Stimulated activated CD8-positive, alpha-beta memory T cell treated with anti-CD3 and anti-CD28 coated beads, Interleukin-15, amount 100 ng/mL, for 48 hours (primary cell): ENCODE measurements at regions not wholly inside any gene's neighbourhood (a gene's known extent, or its start where the extent isn't known, plus 50 kb on each side); places are given as distances from the start of the nearest gene placed in this dataset.
"Not testable (repeated sequence)": the region's sequence is repeated elsewhere in the genome, so short reads cannot be mapped to it uniquely, and the experiment has no call there.

Source experiments
- DNase-seq, 2 donors: peaks; one replicate each; pipeline ENCODE4 v3.0.0-alpha.2; 2020; ENCODE audit warnings: low read depth in 2 of 2

DNA sequence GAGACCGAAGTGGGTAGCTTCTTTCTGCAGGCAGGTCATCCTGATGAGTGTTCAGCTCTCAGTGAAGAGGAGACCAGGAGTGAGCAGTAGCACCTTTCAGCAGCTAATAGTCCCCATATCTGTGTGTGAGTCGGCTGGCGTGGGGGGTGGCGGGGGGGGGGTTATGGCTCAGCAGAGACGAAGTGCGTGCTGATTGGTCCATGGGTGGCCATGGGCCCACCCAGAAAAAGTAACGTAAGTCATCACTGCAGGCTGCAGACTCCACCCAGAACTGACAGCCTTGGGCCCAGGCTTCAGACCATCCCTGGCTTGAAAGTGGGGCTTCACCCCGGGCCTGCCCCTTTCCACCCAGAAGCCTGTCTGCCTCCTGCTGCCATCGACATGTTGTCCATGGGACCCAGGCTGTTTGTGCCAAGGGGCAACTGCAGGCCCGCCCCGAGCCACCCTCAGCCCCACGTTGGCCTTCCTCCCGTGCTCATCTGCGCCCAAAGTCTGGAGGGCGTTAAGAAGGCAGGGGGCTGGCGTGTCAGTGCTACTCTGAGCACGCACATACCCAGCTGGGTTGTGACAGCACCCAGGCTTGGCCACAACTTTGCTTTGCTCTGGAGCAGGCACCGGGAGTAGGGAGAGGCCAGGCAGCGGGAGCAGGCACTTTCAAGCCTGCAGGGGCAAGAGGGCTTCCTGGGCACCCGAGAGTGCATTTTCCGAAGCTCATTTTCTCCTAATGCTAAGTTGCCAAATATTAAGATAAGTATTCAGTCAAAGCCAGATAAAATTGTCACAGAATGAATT lies 511.7 kb upstream of the CDIN1 start:
- DNase-seq = no peak

DNA sequence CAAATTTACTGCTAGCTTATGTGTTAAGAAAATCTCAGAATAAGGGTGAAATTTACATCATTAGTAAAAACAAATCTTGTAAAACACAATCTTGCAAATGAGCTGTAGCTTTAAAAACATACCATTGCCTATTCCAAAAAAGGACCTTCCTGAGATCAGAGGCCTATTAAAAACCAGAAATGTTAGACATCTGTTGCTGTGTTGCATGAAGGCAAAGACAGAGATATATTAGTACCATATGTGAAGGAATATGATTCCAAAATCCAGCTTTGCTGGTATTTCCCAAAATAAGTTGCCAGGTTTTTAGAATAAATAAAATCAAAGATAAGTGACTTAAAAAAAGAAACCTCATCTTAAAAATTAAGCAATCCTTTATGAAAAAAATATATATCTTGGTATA lies 504.1 kb upstream of the CDIN1 start:
- DNase-seq = no peak

GRCh38 chr15:36079021-36079420 lies 500.4 kb upstream of the CDIN1 start:
- no peak for DNase-seq

GRCh38 chr15:36080759-36081158 lies 498.7 kb upstream of the CDIN1 start:
- no peak for DNase-seq

- DNase-seq = no peak
Measured at GRCh38 chr15:36090286-36090946, 489.0 kb upstream of the CDIN1 start.

DNA sequence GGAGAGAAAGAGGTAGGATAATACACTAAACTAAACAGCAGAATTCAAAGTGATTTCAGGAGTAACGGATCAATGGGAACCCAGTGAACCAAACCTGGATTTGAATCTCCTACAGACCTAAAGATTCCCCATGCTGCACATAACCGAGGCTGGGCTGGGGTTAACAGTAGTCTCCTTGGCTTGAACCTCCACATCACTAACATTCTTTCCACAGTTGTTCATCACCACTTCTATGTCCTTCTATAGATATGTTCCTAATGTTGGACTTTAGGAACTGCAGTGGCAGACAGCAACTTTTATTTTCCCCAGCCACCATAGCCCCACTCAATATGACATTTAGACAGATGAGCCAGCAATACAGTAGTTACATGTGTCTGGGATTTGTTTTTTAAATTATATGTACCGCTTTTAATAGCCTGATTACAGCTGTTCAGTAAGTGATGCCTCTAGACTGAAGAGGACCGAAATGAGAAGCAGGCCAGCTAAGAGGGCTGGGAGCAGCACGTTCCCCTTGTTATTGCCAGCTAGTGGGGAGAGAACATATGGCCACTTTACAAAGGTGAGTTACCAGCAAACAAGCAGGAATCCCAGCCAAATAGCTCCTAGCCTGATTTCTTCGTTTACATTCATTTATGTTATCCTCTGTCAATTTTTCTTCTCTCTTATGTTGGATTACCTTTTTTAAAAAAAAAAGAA lies 472.6 kb upstream of the CDIN1 start:
- no peak for DNase-seq

GRCh38 chr15:36108541-36108940 lies 470.9 kb upstream of the CDIN1 start:
- DNase-seq = no peak

DNA sequence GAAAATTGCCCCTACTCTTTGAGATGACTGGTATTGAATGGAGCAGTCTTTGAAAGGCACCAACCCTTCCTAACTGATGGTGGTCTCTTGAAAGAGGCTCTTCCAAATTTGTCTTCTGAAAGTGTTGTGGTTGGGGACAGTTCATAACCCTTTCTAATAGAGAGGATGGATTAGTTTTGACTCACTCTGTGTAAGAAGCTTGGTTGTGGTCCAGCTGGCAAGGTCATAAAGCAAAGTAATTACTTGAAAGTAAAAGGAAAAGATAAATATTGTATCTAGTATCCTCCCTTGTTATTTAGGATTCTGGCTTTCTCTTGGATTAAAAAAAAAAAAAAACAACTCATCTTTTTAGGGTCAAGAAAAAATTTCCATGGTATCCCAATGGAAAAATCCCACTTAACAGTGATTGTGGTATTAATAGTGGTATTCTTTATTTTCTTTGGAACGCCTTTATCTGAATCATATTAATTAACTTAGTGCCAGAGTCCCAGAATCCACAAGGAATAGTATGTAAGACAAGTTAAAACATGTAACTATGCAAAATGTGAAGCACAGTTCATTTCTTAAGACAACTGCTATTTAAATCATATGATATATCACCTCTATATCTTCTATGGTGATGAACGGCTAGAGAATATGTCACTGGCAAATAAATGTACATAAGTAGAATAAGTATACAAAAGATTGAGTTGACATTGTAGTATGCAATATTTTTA lies 469.3 kb upstream of the CDIN1 start:
- no peak for DNase-seq

- DNase-seq = no peak
Measured at GRCh38 chr15:36110659-36110993, 468.8 kb upstream of the CDIN1 start.

DNA sequence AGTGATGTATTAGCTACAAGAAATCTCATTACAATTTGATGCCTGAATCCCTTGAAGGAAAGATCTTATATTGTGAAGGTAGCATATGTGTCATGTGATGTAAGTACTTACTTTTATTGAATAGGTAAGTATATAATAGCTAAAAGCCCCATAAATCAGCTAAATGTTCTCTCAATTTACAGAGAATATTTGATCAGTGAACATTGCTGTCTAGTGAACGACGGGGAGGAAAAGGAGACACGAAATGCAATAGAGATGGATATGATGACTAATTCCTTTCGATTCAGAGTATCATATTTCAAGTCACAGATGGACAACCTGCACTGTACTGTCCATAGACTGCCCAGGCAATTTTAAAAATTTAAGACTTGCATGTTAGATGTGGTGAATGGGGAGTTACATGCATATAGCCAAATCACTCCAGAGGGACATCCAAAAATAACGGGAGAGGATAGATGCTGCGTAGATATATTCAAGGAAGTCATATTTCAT lies 462.1 kb upstream of the CDIN1 start:
- DNase-seq = no peak

DNA sequence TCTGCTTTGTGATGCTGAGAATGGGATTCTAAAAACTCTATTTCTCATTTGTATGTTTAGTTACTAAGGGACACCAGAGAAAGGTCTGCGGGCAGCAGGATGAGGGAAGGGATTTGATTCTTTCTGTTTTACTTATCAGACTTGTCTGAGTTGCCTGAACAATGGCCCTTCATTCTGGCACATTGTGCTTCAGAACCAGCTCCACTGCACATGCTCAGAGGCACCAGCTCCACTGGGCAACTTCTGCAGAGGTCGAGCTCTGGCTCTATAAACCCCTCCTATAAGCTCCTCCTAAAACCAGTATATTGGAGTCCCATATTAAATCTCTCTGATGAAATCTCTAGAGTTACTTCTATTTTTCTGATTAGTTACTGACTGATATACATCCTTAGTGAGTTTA lies 453.2 kb upstream of the CDIN1 start:
- DNase-seq = no peak

DNA sequence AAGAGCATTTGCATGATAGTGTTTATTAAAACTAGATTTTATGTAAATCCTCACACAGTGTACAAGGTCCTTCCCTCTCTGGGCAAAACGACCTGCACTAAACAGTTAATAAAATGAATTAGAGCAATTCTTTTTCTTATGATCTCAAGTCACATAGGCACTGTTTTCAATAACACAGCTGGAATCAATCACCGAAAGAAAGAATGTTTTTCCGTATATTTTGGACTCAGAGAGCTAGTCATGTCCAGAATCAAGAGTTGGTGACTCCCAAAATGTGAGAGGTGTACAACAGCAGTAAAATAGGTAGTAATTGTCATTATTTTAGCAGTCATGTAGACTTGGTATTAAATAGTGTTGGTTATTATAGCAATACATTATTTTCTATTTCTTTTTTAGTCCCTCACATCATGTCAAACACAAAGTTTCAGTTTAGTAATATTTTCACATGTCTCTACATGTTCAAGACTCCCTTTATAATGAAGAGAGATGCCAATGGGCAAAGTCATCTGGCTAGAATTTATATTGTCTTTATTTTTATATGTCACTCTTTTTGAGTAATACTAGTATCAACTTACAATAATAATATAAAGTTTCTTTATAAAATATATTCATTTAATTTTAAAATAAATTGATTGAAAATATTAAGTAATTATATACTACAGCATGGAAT lies 448.6 kb upstream of the CDIN1 start:
- no peak for DNase-seq

DNA sequence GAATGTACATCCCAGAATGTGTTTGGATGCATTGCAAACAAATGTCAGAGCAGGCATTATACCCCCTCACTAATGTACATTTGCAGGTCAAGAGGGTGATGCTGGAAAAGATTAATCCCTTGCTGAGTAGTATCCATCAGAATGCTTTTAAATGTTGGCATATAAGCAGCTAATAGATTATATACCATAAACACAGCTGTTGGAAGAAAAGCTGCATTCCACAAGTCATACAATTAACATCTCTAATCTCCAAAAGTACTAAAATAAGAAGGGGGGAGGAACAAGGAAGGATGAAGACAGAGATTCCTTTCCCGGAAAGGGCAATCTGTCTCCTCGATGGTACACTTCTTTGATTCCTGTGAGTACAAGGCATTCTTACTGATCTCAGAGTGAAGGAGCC lies 445.7 kb upstream of the CDIN1 start:
- DNase-seq = no peak

DNA sequence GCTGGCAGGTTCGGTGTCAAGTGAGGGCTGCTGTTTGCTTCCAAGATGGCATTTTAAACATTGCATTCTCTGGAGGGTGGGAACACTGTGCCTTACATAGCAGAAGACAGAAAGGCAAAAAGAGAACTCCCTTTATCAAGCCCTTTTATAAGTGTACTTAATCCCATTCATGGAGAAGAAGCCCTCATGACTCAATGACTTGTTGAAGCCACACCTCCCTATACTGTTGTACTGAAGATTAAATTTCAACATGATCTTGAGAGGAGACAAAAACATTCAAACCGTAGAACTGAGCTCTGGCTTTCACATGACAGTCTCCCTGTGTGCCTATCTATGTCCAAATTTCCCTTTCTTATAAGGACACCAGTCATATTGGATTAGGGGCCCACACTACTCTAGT lies 443.4 kb upstream of the CDIN1 start:
- DNase-seq = no peak

DNA sequence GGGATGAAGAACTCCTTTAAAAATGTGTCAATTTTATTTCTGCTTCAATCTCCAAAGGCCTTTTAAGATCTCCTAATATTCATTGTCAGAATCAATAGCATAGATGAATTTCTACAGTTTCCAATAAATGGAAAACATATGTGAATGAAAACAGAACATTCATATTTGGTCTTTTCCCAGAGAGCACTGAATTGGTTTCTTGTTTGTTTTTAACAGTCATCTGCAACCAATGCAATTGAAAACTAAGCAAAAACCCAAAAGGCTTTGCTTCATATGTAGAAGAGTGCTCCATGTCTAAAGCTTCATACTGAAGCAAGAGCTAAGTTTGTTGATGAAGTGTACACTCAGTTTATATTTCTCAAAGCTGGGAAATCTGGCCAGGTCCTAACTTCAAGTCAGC lies 426.5 kb upstream of the CDIN1 start:
- DNase-seq = no peak

- no peak for DNase-seq
Measured at GRCh38 chr15:36156879-36157427, 422.5 kb upstream of the CDIN1 start.

- no peak for DNase-seq
Measured at GRCh38 chr15:36160351-36160750, 419.1 kb upstream of the CDIN1 start.

DNA sequence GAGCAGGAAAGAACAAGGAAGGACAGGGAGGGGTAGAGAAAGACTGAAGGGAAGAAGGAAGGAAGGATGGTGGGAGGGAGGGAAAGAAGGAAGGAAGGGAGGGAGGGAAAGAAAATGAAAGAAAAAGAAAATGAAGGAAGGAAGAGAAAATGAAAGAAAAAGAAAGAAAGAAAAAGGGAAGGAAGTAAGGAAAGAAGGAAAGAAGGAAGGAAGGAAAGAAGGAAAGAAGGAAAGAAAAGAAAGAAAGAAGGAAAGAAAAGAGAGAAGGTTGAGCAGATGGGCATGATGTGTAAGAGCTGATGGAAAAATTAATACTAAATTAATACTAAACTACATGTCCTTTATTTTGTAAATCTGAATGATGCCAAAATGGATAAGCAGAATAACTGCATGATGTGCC lies 418.3 kb upstream of the CDIN1 start:
- DNase-seq = no peak

DNA sequence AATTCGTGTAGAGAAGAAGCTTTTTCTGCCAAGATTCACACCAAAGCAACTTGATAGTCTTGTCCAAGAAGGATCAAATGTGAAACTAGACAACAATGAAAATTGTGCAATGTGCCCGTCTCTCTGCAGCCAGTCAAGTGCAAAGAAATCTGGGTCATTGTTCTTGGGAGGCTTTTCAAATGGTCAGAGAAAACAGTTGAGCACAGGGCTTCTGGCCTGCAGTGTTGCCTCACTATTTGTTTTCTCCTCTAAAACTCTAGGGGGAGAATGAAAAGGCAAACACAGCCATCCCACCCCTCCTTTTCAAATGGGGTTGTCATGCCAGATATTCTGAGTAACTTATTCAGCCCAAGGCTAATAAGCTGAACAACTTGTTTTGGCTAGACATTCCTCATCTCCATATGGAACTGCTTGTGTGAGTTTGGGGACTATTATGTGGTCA lies 417.6 kb upstream of the CDIN1 start:
- DNase-seq = no peak

DNA sequence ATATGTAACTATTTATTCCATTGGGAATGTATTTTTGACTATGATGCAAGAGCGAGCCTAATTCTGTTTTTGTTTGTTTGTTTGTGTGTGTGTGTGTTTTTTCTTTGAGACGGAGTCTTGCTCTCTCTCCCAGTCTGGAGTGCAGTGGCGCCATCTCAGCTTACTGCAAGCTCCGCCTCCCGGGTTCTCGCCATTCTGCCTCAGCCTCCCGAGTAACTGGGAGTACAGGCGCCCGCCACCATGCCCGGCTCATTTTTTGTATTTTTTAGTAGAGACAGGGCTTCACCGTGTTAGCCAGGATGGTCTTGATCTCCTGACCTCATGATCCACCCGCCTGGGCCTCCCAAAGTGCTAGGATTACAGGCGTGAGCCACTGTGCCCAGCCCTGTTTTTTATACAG lies 415.4 kb upstream of the CDIN1 start:
- not testable (repeated sequence) for DNase-seq

- DNase-seq = no peak
Measured at GRCh38 chr15:36172955-36173354, 406.5 kb upstream of the CDIN1 start.
